ENCODE measurements at regions not wholly inside any gene's neighbourhood (a gene's known extent, or its start where the extent isn't known, plus 50 kb on each side); places are given as distances from the start of the nearest gene placed in this dataset.

DNA sequence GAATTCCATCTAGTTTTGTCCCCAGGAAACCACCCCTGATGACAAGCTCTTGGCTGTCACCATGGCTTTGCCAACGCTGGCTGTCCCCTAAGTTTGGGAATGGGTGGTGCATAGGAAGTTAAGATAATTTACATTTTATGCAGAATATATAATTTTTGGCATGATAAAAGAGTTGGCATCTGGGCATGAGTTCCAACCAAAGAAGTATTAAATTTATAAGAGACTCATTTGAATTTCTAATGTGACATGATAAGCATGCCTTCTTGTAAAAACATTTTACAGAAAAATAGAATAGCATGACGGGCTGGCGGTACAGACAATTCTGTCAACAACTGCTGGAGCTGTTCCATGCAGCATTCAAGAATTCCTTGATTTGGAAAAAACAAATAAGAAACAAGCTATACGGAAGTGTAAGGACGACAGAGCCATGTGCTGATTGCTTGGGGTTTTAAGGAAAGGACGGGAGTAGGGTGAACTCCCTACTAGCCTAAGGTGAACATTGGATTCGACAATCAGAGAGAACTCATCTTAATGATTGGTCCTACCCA, 106.8 kb upstream of the C1orf21 start:
- DNase-seq (ENCODE audit: low spot score) = no peak

- peak; percentile 61 for DNase-seq (ENCODE audit: low spot score)
Measured at GRCh38 chr1:184283999-184284398, 102.8 kb upstream of the C1orf21 start.

DNA sequence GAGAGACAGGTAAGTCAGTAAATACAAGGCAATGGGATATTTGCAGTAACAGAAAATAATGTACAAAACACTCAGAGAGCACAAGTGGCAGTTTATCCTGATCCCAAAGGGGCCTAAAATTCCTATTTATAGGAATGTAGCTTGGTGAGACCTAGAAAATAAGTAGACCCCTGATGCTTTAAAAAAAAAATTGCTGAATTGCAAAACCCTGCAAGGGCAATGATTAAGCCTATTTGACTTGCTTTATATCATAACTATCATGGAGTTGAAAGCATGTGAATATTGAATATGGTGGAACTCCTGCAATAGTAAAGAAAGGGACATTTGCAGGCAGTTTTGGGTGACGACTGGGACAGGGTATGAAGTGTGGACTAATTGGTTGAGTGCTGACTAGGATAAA, 101.9 kb upstream of the C1orf21 start:
- DNase-seq (ENCODE audit: low spot score) = no peak

- no peak for DNase-seq (ENCODE audit: low spot score)
Measured at GRCh38 chr1:184285401-184286087, 101.3 kb upstream of the C1orf21 start.

DNA sequence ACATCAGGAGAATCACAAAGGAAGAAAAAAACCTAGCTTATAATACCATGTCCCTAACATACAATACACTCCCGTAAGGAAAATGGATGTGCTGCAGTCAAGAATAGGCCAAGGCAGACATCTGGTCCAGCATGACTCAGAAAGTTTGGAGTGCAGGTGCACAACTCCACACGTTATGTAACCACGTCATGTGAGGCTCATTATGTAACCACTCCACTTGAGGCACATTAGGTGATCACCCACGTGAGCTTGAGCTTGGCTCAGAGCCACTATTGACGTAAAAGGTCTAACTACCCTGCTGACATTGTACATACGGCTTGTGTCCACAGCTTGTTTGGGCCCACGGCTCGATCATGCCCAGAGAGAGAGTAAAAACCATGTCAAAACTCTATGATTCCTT, 99.8 kb upstream of the C1orf21 start:
- no peak for DNase-seq (ENCODE audit: low spot score)

GRCh38 chr1:184289825-184290550, 96.8 kb upstream of the C1orf21 start:
- no peak for DNase-seq (ENCODE audit: low spot score)

DNA sequence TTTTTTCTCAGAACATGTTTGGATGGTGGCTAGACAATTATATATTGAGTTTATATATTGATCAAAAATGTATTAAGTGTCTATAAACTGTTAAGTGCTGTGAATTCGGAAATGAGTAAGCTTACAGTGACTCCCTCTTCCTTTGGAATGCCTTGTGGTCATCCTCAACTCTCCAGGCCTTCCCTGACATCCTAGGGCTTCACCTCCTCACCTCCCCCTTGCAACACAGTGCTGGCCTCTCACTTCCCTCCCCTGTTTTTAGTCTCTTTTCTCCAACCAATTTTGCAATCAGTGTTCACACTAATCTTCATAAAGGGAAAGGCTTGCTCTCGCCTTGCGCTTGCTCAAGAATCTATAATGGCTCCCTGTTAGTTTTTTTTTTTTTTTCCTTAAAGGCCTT, 95.1 kb upstream of the C1orf21 start:
- DNase-seq (ENCODE audit: low spot score) = no peak

GRCh38 chr1:184292101-184292500, 94.7 kb upstream of the C1orf21 start:
- no peak for DNase-seq (ENCODE audit: low spot score)

GRCh38 chr1:184294101-184294500, 92.7 kb upstream of the C1orf21 start:
- DNase-seq (ENCODE audit: low spot score) = no peak

GRCh38 chr1:184296466-184297243, 90.2 kb upstream of the C1orf21 start:
- DNase-seq (ENCODE audit: low spot score) = peak; percentile 49

DNA sequence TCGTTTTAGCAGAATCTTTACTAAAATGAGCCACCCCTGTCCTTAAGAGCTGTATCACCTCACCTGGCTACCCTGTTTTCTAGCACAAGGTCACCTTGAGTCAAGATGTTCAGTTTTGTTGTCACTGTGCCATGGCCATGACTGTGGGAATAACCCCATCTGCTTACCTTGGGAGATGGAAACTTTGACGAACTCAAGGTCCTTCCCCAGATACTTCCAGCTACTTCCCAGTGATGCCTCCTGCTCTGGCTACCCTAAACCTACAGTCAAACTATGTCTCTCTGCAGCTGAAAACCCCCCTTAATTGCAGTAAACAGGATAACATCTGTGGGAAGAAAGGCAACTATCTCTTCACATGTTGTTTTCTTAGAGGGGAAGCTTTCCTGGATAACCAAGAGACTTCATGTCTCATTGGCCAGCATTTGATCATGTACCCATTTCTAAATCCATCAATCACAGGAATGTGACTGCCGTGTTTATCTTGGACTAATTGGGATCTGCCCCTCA, 89.5 kb upstream of the C1orf21 start:
- DNase-seq (ENCODE audit: low spot score) = no peak

DNA sequence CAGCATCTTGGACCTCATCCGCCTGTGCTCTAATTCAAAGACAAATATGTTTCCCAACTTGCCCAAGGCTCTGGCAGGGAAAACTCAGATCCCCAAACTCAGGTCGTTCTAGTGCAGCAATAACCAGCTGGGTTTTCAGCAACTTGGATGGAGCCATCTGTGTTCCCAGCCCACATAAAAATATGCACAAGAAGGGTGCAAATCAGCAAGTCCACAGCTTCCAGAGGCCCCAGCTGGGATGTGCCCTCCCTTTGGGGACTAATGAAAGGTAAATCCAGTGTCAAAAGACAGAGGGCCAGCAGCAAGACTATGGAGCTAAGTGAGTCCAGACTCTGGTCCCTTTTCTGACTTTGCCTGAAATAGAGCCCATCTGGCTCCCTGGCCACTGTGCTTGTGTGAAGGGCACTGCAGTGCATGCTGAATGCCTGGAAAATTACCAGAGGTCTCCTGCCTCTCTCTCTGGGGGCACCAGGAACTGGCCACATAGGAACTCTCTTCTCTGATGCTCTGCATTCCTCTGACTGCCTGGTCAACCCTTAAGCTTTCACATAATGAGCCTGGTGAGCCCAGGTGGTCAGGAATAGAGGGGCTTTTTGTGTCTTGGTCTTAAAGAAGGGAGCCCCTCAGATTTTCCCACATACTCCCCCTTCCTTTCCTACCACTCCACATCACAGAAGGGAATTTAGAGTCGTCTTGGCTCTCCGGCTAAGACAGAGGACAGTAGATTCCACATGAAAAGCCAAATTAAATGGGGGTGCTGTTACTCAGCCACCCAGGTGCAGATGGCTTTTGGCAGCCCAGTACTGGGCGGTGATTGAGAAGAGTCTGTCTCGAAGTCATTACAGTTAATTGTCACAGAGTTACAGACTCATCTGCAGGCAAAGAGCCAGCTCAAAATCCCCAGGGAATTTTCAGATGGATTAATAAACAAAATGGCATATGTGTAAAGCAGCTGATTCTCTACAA, 88.1 kb upstream of the C1orf21 start:
- peak; percentile 39 for DNase-seq (ENCODE audit: low spot score)

DNA sequence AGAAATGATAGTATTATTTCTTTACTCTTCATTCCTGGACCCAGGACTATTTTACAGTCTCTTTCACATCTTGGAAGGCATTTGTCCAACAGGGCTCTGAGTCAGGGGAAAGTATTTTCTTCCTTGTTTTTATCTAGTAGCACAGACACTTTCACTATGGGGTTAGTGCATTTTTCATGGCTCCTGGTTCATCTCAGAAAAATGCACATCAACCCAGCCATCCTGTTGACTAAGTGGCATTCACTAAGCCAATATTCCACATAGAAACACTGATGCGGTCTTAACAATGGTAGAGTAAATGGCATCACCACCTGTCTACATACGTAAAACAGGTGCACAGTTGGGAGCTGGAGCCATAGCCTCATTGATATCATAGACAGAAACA, 87.4 kb upstream of the C1orf21 start:
- no peak for DNase-seq (ENCODE audit: low spot score)

- DNase-seq (ENCODE audit: low spot score) = no peak
Measured at GRCh38 chr1:184299796-184300195, 87.0 kb upstream of the C1orf21 start.

DNA sequence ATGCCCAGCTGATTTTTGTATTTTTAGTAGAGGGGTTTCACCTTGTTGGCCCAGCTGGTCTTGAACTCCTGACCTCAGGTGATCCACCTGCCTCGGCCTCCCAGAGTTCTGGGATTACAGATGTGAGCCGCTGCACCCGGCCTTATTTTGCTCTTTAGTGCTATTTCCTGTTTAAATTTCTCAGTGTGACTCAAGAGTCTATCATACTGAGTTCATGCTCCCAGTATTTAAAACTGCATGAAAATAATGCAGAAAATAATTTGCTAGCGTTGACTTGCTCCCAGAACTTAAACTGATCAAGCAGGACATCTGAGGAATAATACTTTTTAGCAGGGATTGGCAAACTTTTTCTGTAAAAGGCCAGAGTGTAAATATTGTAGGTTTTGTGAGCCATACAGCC, 86.4 kb upstream of the C1orf21 start:
- DNase-seq (ENCODE audit: low spot score) = no peak

- DNase-seq (ENCODE audit: low spot score) = no peak
Measured at GRCh38 chr1:184301227-184301626, 85.6 kb upstream of the C1orf21 start.

DNA sequence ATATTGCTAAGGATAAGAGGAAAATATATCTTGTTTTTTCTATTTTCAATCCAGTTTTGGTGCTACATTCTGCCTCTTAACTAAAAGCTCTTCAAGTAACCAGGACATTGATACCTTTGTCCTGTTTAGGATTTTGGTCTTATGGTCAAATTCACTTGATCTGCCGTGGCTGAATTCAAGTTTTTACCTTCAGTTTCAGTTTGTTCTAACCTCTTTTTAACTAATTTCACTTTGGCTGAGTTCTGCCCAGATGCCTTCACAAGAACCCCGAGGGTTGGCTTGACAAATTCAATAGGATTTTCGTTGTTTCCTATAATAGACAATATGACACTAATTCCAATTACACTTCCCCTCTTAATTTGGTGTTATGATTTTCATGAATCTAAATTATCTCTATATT, 84.5 kb upstream of the C1orf21 start:
- no peak for DNase-seq (ENCODE audit: low spot score)

- DNase-seq (ENCODE audit: low spot score) = no peak
Measured at GRCh38 chr1:184310157-184310819, 76.5 kb upstream of the C1orf21 start.

DNA sequence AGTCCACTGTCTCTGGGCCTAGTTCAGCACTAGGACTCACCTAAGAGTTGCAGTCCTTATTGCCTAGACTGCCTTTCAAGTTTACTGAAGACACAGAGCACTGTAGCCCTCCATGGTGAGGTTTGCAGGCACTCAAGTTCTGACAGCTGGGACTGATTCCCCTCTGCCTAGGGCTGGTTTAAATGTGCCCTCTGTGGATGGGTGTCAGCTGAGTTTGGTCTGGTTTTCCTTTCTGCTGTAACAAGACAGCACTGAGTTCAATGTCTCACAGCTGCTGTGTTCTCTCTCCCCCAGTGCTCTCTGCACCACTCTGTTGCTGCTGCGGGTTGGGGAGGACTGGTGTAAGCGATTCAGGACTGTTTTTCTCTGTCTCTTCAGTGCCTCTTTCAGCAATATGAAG, 75.2 kb upstream of the C1orf21 start:
- no peak for DNase-seq (ENCODE audit: low spot score)

- DNase-seq (ENCODE audit: low spot score) = no peak
Measured at GRCh38 chr1:184315254-184315653, 71.6 kb upstream of the C1orf21 start.

DNA sequence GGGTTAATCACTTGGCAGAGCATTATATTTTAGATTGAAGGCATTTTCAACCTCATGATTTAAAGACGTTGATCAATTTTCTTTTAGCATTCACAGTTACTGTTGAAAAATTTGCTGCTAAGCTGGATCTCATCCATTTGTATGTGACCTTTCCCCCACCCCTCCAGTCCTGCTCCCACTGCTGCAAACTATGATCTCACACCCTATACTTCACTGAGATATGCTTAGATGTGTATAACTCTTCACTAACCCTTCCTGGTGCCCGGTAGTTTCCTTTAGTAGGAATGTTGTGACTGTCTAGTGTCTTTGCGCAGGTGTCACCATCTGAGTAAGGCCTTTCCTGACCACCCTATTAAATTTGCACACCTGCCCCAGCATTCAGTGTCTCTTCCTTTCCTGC, 67.0 kb upstream of the C1orf21 start:
- no peak for DNase-seq (ENCODE audit: low spot score)

Data from Ammon's horn (tissue), 1 donor.